Prostate gland (tissue), 2 donors: ENCODE measurements at regions not wholly inside any gene's neighbourhood (a gene's known extent, or its start where the extent isn't known, plus 50 kb on each side); places are given as distances from the start of the nearest gene placed in this dataset.

Experiments
- DNase-seq: peaks from one replicate; pipeline ENCODE4 v3.0.0-alpha.2; 2019; ENCODE audit warnings: low spot score
- H3K27ac ChIP-seq, 2 donors: fragments of 200-600 bp; sonication (generic); 2 replicates each; pipeline ENCODE4 v1.5.1; 2017 to 2019
- H3K27me3 ChIP-seq: fragments of 200-600 bp; sonication (generic); replicated peaks from 2 replicates; pipeline ENCODE4 v1.5.1; 2019; ENCODE audit not compliant: insufficient read depth
- H3K36me3 ChIP-seq, 2 donors: fragments of 200-600 bp; sonication (generic); 1 replicate in 1 of 2; 2 replicates in 1 of 2; pipeline versions ENCODE4 v1.5.1 to v1.8.1; 2017 to 2019
- H3K4me1 ChIP-seq: fragments of 200-600 bp; sonication (generic); replicated peaks from 2 replicates; pipeline ENCODE4 v1.5.1; 2019
- H3K4me3 ChIP-seq, 2 donors: fragments of 200-600 bp; sonication (generic); 2 replicates each; pipeline ENCODE4 v1.5.1; 2017 to 2019
- H3K9me3 ChIP-seq: fragments of 200-600 bp; sonication (generic); 2 replicates; pipeline ENCODE4 v1.5.1; 2017
- POLR2A ChIP-seq: fragments of 450-650 bp; IDR thresholded peaks from one replicate; pipeline ENCODE4 v1.6.1; 2016; ENCODE audit warnings: antibody characterized with exemption, mild to moderate bottlenecking
- POLR2AphosphoS5 ChIP-seq: sonication (generic); formaldehyde crosslinking; IDR thresholded peaks from one replicate; pipeline ENCODE4 v1.6.1; 2017; ENCODE audit warnings: antibody characterized with exemption
- WGBS: methylation state at CpG from one replicate; pipeline ENCODE4 v1.1.5; 2018; 5-methylcytosine and 5-hydroxymethylcytosine counted together
- intact Hi-C: fragments of 100-400 bp; cut with DNase I; formaldehyde crosslinking; loops from one replicate; pipeline ENCODE4 v1.14.2; 2022
- TF ChIP-seq, protein P1 (sequence below), 4 experiments: fragments of 200-600 bp in 2 of 4; fragments of 450-650 bp in 2 of 4; sonication (generic) in 2 of 4; IDR thresholded peaks; 1 replicate in 3 of 4; 2 replicates in 1 of 4; pipeline ENCODE4 v1.5.1; 2016 to 2019; ENCODE audit warnings: antibody characterized with exemption in 4 of 4, mild to moderate bottlenecking in 2 of 4, moderate library complexity in 2 of 4

DNA sequence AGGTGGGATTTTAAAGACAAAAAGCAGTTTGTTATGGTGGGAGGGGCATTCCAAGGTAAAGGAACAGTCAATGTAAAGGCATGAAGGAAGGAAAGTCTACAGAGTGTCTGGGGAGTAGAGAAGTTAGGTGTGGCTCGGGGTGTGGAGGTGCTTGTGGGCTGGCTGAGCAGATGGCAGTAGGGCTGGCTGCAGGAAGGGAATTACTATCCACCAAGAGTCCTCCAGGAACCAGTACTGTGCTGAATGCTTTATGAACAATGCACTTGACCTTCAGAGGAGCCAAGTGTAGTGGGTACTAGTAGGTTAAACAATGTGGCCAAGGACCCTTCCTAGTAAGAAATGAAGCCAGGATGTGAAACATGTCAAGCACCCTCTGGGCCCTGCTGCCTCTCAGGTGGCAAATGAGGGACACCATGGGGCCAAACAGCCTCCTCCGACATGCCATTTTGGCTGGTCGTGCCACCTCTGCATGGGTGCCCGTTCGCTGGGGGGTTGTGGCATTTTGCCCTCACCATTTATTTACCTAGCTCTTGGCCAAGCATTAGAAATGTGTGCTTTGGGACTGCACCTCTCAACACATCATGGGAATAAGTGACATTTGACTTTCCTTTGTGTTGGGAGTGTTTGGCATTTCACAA is 123.6 kb upstream of the TENM4 start:
- Histone ChIP-seq H3K36me3 (no peaks in the 10 kb centered on the region), H3K4me1 (no peaks in the 10 kb centered on the region), H3K27me3 (no peaks in the 10 kb centered on the region), H3K9me3 (no peaks in the 10 kb centered on the region), H3K4me3 (no peak overlapping the region), H3K27ac (no peak overlapping the region)
- 76% methylated on average over 5 of the region's 5 CpGs for WGBS
- TF ChIP-seq, protein P1, sequence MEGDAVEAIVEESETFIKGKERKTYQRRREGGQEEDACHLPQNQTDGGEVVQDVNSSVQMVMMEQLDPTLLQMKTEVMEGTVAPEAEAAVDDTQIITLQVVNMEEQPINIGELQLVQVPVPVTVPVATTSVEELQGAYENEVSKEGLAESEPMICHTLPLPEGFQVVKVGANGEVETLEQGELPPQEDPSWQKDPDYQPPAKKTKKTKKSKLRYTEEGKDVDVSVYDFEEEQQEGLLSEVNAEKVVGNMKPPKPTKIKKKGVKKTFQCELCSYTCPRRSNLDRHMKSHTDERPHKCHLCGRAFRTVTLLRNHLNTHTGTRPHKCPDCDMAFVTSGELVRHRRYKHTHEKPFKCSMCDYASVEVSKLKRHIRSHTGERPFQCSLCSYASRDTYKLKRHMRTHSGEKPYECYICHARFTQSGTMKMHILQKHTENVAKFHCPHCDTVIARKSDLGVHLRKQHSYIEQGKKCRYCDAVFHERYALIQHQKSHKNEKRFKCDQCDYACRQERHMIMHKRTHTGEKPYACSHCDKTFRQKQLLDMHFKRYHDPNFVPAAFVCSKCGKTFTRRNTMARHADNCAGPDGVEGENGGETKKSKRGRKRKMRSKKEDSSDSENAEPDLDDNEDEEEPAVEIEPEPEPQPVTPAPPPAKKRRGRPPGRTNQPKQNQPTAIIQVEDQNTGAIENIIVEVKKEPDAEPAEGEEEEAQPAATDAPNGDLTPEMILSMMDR (IDR thresholded peaks at IDR 0.05), result no peak
- no peak for TF ChIP-seq POLR2A
- TF ChIP-seq POLR2AphosphoS5, result no peak
- no peak for DNase-seq
- intact Hi-C loops, result no loop called here

DNA sequence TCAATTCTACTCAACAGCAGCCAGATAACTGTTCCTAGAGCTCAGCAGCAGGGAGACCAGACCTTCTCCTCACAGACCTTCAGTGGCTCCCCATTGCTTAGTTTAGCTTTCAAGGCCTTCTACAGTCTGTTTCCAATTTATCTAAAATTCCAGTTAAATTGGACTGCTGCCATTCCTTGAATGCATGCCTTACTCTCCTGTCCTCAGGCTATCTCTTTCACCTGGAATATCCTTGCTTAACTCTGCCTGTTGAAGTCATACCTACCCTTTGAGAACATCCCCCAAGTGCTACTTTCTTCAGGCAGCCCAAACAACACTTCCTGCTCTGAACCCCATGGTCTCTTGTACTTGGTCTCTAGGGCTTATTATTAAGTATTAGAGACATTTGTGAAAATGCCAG is 120.7 kb upstream of the TENM4 start:
- Histone ChIP-seq H3K9me3 (no peaks in the 10 kb centered on the region), H3K36me3 (no peaks in the 10 kb centered on the region), H3K4me3 (no peak overlapping the region), H3K4me1 (no peaks in the 10 kb centered on the region), H3K27me3 (no peaks in the 10 kb centered on the region), H3K27ac (no peak overlapping the region)
- no peak for TF ChIP-seq POLR2A
- TF ChIP-seq POLR2AphosphoS5, result no peak
- TF ChIP-seq, protein P1 (IDR thresholded peaks at IDR 0.05), result no peak
- DNase-seq, result no peak
- intact Hi-C loops, result no loop called here

DNA sequence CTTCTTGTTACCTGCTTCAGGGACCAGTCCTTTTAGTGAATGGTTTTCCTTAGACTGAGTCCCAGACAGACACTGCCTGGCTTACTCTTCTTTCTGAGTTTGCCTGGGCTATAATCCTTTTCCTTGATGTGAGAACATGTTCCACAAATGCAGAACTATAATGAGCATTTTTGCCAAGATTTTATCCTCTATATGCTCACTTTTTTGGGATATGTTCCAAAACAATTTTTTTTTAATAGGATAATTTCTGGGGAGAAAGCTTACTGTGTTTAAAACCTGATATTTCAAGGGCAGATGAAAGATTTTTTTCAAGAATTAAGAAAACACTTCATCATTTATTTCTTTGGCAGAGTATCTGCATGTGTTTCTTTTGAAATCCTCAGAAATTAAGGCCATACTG is 110.0 kb upstream of the TENM4 start:
- H3K4me3 ChIP-seq, result no peak overlapping the region
- H3K9me3 ChIP-seq, result no peaks in the 10 kb centered on the region
- H3K27ac ChIP-seq, result no peak overlapping the region
- no peaks in the 10 kb centered on the region for H3K36me3 ChIP-seq
- intact Hi-C loops, result no loop called here
- H3K4me1 ChIP-seq, result no peaks in the 10 kb centered on the region
- TF ChIP-seq, protein P1 (IDR thresholded peaks at IDR 0.05), result no peak
- TF ChIP-seq POLR2AphosphoS5 (no peak), POLR2A (no peak)
- DNase-seq, result no peak
- H3K27me3 ChIP-seq, result no peaks in the 10 kb centered on the region

GRCh38 chr11:79547256-79547655 is 106.4 kb upstream of the TENM4 start:
- no peak for TF ChIP-seq POLR2AphosphoS5
- TF ChIP-seq POLR2A, result no peak
- TF ChIP-seq, protein P1 (IDR thresholded peaks at IDR 0.05), result no peak
- H3K9me3 ChIP-seq, result no peaks in the 10 kb centered on the region
- H3K4me3 ChIP-seq, result no peak overlapping the region
- no peaks in the 10 kb centered on the region for H3K27me3 ChIP-seq
- intact Hi-C loops, result no loop called here
- H3K27ac ChIP-seq, result no peak overlapping the region
- H3K36me3 ChIP-seq, result no peaks in the 10 kb centered on the region
- DNase-seq, result no peak
- no peaks in the 10 kb centered on the region for H3K4me1 ChIP-seq

DNA sequence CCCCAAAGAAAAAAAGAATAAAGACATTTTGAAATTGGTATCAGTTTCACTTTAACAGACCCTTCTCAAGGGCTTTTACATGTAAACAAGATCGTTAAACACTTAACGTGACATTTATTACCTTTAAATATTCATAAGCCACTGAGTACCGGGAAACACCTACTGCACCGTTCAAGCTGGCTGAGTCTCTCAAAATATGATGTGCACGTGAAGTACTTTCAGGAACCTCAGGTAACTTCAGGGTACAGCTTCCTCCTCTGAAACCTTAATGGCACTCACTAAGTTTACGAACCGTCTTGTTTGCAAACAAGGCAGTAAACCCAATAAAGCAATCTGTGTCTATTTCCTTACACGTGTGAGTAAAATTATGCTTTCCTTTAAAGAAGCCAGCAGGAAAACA is 105.5 kb upstream of the TENM4 start:
- no peak overlapping the region for H3K4me3 ChIP-seq
- no peaks in the 10 kb centered on the region for H3K4me1 ChIP-seq
- intact Hi-C loops, result no loop called here
- no peak overlapping the region for H3K27ac ChIP-seq
- no peaks in the 10 kb centered on the region for H3K9me3 ChIP-seq
- 32% methylated on average over 8 of the region's 8 CpGs for WGBS
- no peaks in the 10 kb centered on the region for H3K36me3 ChIP-seq
- no peak for DNase-seq
- no peaks in the 10 kb centered on the region for H3K27me3 ChIP-seq
- TF ChIP-seq POLR2AphosphoS5 (no peak), POLR2A (no peak)
- TF ChIP-seq, protein P1 (IDR thresholded peaks at IDR 0.05), result no peak
